ENCODE measurements at regions not wholly inside any gene's neighbourhood (a gene's known extent, or its start where the extent isn't known, plus 50 kb on each side); places are given as distances from the start of the nearest gene placed in this dataset.

GRCh38 chr13:83943530-83944279 lies 61.4 kb upstream of the SLITRK1 start:
- no peak overlapping the region for H3K4me3 ChIP-seq
- H3K9ac ChIP-seq (ENCODE audit: low read depth in 2 of 2, low read length in 2 of 2) = no peak overlapping the region
- DNase-seq = no peak
- intact Hi-C loops (cut with DNase I) = no loop called here
- H3K4me1 ChIP-seq = no peaks in the 10 kb centered on the region
- no peaks in the 10 kb centered on the region for H3K27me3 ChIP-seq
- no peaks in the 10 kb centered on the region for H3K36me3 ChIP-seq
- no peak overlapping the region for H3K27ac ChIP-seq
- no peaks in the 10 kb centered on the region for H3K9me3 ChIP-seq
- TF ChIP-seq CTCF (IDR thresholded peaks at IDR 0.05) = no peak

GRCh38 chr13:83941701-83942335 lies 59.5 kb upstream of the SLITRK1 start:
- no peak overlapping the region for H3K9ac ChIP-seq (ENCODE audit: low read depth in 2 of 2, low read length in 2 of 2)
- H3K27ac ChIP-seq = no peak overlapping the region
- TF ChIP-seq CTCF (IDR thresholded peaks at IDR 0.05) = no peak
- no peak overlapping the region for H3K4me3 ChIP-seq
- no peak for DNase-seq
- H3K36me3 ChIP-seq = no peaks in the 10 kb centered on the region
- H3K9me3 ChIP-seq = no peaks in the 10 kb centered on the region
- H3K27me3 ChIP-seq = no peaks in the 10 kb centered on the region
- H3K4me1 ChIP-seq = no peaks in the 10 kb centered on the region
- intact Hi-C loops (cut with DNase I) = no loop called here

- no peaks in the 10 kb centered on the region for H3K9me3 ChIP-seq
- no peak for DNase-seq
- TF ChIP-seq CTCF (IDR thresholded peaks at IDR 0.05) = no peak
Observed at GRCh38 chr13:83940742-83941141, 58.5 kb upstream of the SLITRK1 start.

GRCh38 chr13:83937579-83937978 lies 55.3 kb upstream of the SLITRK1 start:
- no peaks in the 10 kb centered on the region for H3K27me3 ChIP-seq
- H3K9ac ChIP-seq (ENCODE audit: low read depth in 2 of 2, low read length in 2 of 2) = no peak overlapping the region
- no peak overlapping the region for H3K27ac ChIP-seq
- no peaks in the 10 kb centered on the region for H3K9me3 ChIP-seq
- no peak overlapping the region for H3K4me3 ChIP-seq
- no peaks in the 10 kb centered on the region for H3K4me1 ChIP-seq
- intact Hi-C loops (cut with DNase I) = no loop called here
- TF ChIP-seq CTCF (IDR thresholded peaks at IDR 0.05) = no peak
- H3K36me3 ChIP-seq = no peaks in the 10 kb centered on the region
- no peak for DNase-seq

More at GRCh38 chr13:83940742-83941141, 58.5 kb upstream of the SLITRK1 start:
- intact Hi-C loops (cut with DNase I) = no loop called here
- Histone ChIP-seq H3K27me3 (no peaks in the 10 kb centered on the region), H3K4me1 (no peaks in the 10 kb centered on the region), H3K9ac (ENCODE audit: low read depth in 2 of 2, low read length in 2 of 2) (no peak overlapping the region), H3K27ac (no peak overlapping the region), H3K4me3 (no peak overlapping the region), H3K36me3 (no peaks in the 10 kb centered on the region)

- H3K27ac ChIP-seq = no peak overlapping the region
- H3K4me1 ChIP-seq = no peaks in the 10 kb centered on the region
- H3K9me3 ChIP-seq = no peaks in the 10 kb centered on the region
- no peak for TF ChIP-seq CTCF (IDR thresholded peaks at IDR 0.05)
- H3K9ac ChIP-seq (ENCODE audit: low read depth in 2 of 2, low read length in 2 of 2) = no peak overlapping the region
- intact Hi-C loops (cut with DNase I) = no loop called here
- H3K36me3 ChIP-seq = no peaks in the 10 kb centered on the region
- H3K27me3 ChIP-seq = no peaks in the 10 kb centered on the region
- no peak for DNase-seq
- no peak overlapping the region for H3K4me3 ChIP-seq
Observed at GRCh38 chr13:83935566-83935965, 53.3 kb upstream of the SLITRK1 start.
